HCT116 (cell line): ENCODE measurements at regions not wholly inside any gene's neighbourhood (a gene's known extent, or its start where the extent isn't known, plus 50 kb on each side); places are given as distances from the start of the nearest gene placed in this dataset.

Experiments used
- CEBPB ChIP-seq: IDR thresholded peaks from 2 replicates; pipeline ENCODE4 v1.6.1; 2012; ENCODE audit warnings: low read depth
- EGR1 ChIP-seq: IDR thresholded peaks from 2 replicates; pipeline ENCODE4 v1.6.1; 2012; ENCODE audit warnings: low read depth
- EZH2phosphoT487 ChIP-seq: fragments of 200-600 bp; IDR thresholded peaks from 2 replicates; pipeline ENCODE4 v1.6.1; 2018; ENCODE audit warnings: antibody characterized with exemption, borderline replicate concordance
- FOSL1 ChIP-seq: IDR thresholded peaks from 2 replicates; pipeline ENCODE4 v1.6.1; 2012; ENCODE audit warnings: low read depth
- JUND ChIP-seq: IDR thresholded peaks from 2 replicates; pipeline ENCODE4 v1.6.1; 2012
- POLR2A ChIP-seq: IDR thresholded peaks from 2 replicates; pipeline ENCODE4 v1.7.0; 2011; ENCODE audit warnings: borderline replicate concordance; ENCODE audit not compliant: insufficient read depth, insufficient read length; ENCODE audit errors: extremely low read depth
- RAD21 ChIP-seq: IDR thresholded peaks from 2 replicates; pipeline ENCODE4 v1.6.1; 2012; ENCODE audit warnings: low read depth, mild to moderate bottlenecking
- TCF7L2 ChIP-seq: IDR thresholded peaks from 2 replicates; pipeline ENCODE4 v1.7.0; 2011; ENCODE audit warnings: borderline replicate concordance, inconsistent platforms; ENCODE audit not compliant: insufficient read depth, insufficient read length; ENCODE audit errors: extremely low read depth
- YY1 ChIP-seq: IDR thresholded peaks from 2 replicates; pipeline ENCODE4 v1.6.1; 2011; ENCODE audit warnings: low read length, low read depth, moderate library complexity, mild to moderate bottlenecking; ENCODE audit not compliant: insufficient replicate concordance; ENCODE audit errors: extremely low read depth
- ZNF274 ChIP-seq: fragments of 200-500 bp; sonication (Bioruptor generic); IDR thresholded peaks from 2 replicates; pipeline ENCODE4 v1.6.1; 2014; ENCODE audit warnings: mild to moderate bottlenecking, low read depth, low read length, inconsistent platforms
- TF ChIP-seq, protein P1 (sequence below), 3 experiments: fragments of 200-600 bp in 1 of 3; sonication (generic) in 1 of 3; IDR thresholded peaks in 2 of 3; conservative IDR thresholded peaks in 1 of 3; 2 replicates each; pipeline ENCODE4 v1.5.1; 2012 to 2017; ENCODE audit warnings: low read depth in 2 of 3, low read length in 2 of 3, antibody characterized with exemption in 1 of 3, borderline replicate concordance in 1 of 3, control low read depth in 1 of 3, mild to moderate bottlenecking in 1 of 3, mixed read lengths in 1 of 3, mixed run types in 1 of 3, moderate library complexity in 1 of 3; ENCODE audit not compliant: insufficient read depth in 1 of 3
- TF ChIP-seq, protein P2 (sequence below): IDR thresholded peaks from 2 replicates; pipeline ENCODE4 v1.6.1; 2011; ENCODE audit warnings: mild to moderate bottlenecking, low read length, moderate library complexity; ENCODE audit not compliant: insufficient replicate concordance; ENCODE audit errors: extremely low read depth
- TF ChIP-seq, protein P3 (sequence below): IDR thresholded peaks from 2 replicates; pipeline ENCODE4 v1.6.1; 2012

GRCh38 chr14:97602438-97603117, 805.4 kb downstream of the VRK1 start:
- TF ChIP-seq RAD21 (no peak), TCF7L2 (no peak), YY1 (no peak), JUND (no peak), POLR2A (no peak), EZH2phosphoT487 (no peak), ZNF274 (no peak), EGR1 (no peak), FOSL1 (no peak), CEBPB (no peak)
- TF ChIP-seq, protein P1, sequence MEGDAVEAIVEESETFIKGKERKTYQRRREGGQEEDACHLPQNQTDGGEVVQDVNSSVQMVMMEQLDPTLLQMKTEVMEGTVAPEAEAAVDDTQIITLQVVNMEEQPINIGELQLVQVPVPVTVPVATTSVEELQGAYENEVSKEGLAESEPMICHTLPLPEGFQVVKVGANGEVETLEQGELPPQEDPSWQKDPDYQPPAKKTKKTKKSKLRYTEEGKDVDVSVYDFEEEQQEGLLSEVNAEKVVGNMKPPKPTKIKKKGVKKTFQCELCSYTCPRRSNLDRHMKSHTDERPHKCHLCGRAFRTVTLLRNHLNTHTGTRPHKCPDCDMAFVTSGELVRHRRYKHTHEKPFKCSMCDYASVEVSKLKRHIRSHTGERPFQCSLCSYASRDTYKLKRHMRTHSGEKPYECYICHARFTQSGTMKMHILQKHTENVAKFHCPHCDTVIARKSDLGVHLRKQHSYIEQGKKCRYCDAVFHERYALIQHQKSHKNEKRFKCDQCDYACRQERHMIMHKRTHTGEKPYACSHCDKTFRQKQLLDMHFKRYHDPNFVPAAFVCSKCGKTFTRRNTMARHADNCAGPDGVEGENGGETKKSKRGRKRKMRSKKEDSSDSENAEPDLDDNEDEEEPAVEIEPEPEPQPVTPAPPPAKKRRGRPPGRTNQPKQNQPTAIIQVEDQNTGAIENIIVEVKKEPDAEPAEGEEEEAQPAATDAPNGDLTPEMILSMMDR (IDR thresholded peaks at IDR 0.05 in 2 of 3, conservative IDR thresholded peaks at IDR 0.05 in 1 of 3; ENCODE audit: borderline replicate concordance in 1 of 3, insufficient read depth in 1 of 3, low read depth in 2 of 3, low read length in 2 of 3): no peak
- TF ChIP-seq, protein P2, sequence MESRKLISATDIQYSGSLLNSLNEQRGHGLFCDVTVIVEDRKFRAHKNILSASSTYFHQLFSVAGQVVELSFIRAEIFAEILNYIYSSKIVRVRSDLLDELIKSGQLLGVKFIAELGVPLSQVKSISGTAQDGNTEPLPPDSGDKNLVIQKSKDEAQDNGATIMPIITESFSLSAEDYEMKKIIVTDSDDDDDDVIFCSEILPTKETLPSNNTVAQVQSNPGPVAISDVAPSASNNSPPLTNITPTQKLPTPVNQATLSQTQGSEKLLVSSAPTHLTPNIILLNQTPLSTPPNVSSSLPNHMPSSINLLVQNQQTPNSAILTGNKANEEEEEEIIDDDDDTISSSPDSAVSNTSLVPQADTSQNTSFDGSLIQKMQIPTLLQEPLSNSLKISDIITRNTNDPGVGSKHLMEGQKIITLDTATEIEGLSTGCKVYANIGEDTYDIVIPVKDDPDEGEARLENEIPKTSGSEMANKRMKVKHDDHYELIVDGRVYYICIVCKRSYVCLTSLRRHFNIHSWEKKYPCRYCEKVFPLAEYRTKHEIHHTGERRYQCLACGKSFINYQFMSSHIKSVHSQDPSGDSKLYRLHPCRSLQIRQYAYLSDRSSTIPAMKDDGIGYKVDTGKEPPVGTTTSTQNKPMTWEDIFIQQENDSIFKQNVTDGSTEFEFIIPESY: no peak
- TF ChIP-seq, protein P3, sequence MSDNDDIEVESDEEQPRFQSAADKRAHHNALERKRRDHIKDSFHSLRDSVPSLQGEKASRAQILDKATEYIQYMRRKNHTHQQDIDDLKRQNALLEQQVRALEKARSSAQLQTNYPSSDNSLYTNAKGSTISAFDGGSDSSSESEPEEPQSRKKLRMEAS: no peak
